ENCODE measurements at regions not wholly inside any gene's neighbourhood (a gene's known extent, or its start where the extent isn't known, plus 50 kb on each side); places are given as distances from the start of the nearest gene placed in this dataset.
A peak's percentile ranks its signal among the peaks of the same experiment; 100 is the strongest.

- no peak for DNase-seq
Measured at GRCh38 chr20:58087562-58087858, 140.9 kb downstream of the ANKRD60 start.

GRCh38 chr20:58086763-58087561 lies 141.5 kb downstream of the ANKRD60 start:
- DNase-seq = peak in 1 of 2 donors; percentile 3

DNA sequence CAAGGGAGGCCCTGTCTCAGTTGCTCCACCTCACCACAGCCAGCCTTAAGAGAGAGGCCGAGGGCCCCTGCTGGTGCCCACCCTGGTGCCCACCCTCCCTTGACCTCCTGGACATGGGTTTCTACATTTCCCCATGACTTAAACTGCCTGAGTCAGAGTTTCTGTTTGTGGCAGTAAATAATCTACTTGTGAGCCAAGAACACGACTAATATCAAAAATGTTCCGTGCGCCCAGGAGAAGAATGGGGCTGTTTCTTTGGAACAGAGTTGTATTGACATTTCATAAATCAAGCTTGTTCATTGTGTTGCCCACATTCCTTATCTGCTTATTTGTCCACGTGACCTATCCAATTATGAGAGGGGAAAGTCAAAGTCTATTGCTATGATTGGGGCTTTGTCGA lies 143.5 kb downstream of the ANKRD60 start:
- no peak for DNase-seq

- no peak for DNase-seq
Measured at GRCh38 chr20:58084566-58084965, 143.9 kb downstream of the ANKRD60 start.

- DNase-seq = no peak
Measured at GRCh38 chr20:58081846-58082245, 146.6 kb downstream of the ANKRD60 start.

- DNase-seq = no peak
Measured at GRCh38 chr20:58078741-58079522, 149.5 kb downstream of the ANKRD60 start.

GRCh38 chr20:58077282-58077681 lies 151.2 kb downstream of the ANKRD60 start:
- no peak for DNase-seq

DNA sequence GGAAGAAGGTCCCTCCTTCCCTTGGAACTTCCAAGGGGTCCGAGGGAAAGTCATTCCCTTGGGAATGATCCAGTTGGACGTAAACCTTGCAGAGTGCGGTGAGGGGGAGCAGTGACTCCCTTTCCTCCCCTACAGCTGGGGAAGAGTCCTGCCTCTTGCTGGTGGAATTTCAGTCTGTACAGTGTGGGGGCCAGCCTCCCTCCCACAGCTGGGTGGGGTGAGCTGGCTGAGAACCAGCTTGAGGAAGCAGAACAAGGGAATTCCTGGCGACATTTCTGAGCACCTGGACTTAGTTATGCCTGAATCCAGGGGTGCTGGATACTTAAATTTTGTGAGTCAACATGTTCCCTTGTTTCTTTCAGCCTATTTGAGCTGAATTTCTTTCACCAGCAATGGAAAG lies 152.0 kb downstream of the ANKRD60 start:
- DNase-seq = no peak

GRCh38 chr20:58075586-58076345 lies 152.7 kb downstream of the ANKRD60 start:
- DNase-seq = no peak

DNA sequence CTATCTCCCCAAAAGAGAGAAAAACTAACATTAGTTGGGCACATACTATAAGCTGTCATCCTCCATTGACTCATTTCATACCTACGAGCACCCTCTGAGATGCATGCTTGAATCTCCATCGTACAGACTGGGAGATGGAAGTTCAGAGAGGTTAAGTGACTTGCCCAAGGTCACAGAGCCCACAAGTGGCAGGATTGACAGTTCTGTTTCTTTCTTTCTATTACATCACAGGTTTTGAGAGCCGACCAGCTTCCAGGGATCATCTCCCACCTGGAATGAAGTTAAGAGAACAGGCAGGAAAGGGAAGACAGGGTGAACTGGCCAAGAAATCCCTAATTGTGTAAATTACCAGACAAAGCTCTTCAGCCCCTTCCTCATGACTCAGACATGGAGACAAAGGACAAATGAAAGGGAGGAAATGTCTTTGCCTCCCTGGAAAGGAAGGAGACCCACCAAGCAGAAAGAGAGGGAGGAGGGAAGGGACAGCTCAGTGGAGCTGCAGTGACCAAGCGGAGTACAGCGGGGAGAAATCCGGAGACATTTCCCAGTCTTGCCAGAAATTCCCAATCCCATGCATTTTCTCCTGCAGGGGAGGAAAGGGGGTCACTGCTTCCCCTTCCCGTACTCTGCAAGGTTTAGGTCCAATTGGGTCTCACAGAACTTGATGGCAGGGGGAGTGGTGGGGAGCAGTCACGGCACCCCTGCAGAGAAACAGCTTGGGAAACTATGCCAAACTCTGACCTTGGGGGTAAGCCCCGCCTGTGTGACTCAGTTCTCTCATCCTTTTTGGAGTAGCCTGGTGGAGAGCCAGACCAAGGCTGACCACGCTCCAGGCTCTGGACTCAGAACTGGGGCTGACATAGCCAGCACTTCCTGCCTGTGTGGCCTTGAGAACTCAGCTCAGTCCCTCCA lies 154.3 kb downstream of the ANKRD60 start:
- DNase-seq = no peak

GRCh38 chr20:58072695-58073671 lies 155.5 kb downstream of the ANKRD60 start:
- no peak for DNase-seq

GRCh38 chr20:58071991-58072390 lies 156.5 kb downstream of the ANKRD60 start:
- DNase-seq = no peak

GRCh38 chr20:58071298-58071697 lies 157.2 kb downstream of the ANKRD60 start:
- DNase-seq = no peak

GRCh38 chr20:58070664-58071196 lies 157.7 kb downstream of the ANKRD60 start:
- DNase-seq = no peak

- DNase-seq = no peak
Measured at GRCh38 chr20:58069796-58070663, 158.4 kb downstream of the ANKRD60 start.

DNA sequence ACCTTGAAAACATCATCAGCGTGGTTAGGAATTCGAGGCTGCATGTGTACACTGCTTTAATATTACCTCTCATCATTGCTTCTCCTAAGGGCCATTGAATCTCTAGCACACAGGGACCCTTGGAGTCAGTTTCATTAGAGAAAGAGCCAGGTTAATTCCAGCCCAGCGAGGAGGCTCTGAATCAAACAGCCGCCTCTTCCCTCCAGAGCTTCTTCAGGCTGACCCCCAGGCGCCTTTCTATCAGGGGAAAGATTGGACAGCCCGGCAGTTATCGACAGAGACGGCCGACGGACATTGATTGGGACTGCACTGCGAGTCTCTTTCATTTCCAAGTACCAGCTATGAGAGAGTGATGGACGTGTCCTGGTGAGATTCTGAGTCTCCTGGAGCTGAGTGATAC lies 159.2 kb downstream of the ANKRD60 start:
- no peak for DNase-seq

DNA sequence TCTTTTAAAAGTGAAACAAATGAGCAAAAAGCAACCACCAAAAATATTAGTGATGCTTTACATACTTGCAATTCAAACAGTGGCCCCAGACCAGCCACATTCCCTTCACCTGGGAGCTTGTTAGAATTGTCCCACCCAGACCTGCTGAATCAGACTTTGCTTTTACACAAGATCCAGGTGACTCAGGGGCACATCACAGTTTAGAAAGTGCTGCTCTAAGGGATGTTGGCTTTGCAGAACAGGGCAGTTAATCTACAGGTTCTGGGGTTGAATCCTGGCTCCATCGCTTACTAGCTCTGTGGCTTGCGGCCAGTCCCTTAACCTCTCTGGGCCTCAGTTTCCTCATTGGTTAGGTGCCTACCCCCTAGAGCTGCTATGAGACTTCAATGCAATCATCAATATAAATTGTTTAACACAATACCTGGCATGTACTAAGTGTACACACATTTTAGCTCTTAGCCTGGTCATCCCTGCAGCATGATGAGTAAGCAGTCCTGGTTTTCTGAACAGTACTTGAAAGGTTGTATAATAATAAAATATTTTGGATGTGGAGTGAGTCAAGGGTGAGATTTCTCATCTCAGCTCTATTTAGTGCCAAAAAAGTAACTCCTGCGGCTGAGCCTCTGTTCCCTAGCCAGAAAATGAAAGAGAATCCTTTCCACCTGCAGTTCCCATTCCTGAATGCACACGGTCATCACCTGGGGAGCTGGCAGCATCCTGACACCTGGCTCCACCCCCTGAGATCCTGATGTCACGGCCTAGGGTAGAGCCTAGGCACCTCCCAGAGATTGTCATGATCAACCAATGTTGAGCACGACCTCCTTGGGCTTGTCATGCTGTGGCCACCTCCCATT lies 162.7 kb downstream of the ANKRD60 start:
- no peak for DNase-seq

- no peak for DNase-seq
Measured at GRCh38 chr20:58064411-58065010, 163.9 kb downstream of the ANKRD60 start.

GRCh38 chr20:58059260-58059544 lies 169.3 kb downstream of the ANKRD60 start:
- DNase-seq = no peak
